Thoracic aorta (tissue), 2 donors: ENCODE measurements at regions not wholly inside any gene's neighbourhood (a gene's known extent, or its start where the extent isn't known, plus 50 kb on each side); places are given as distances from the start of the nearest gene placed in this dataset.

Experiments
- ATAC-seq: fragments of 150-250 bp; one replicate; pipeline ENCODE4 v1.8.0; 2017; ENCODE audit warnings: low read depth; ENCODE audit not compliant: insufficient number of reproducible peaks, low FRiP score
- DNase-seq: peaks from one replicate; pipeline ENCODE4 v3.0.0-alpha.2; 2020; ENCODE audit warnings: low spot score
- H3K27ac ChIP-seq, 2 donors: fragments of 200-600 bp; sonication (generic); 1 replicate in 1 of 2; 2 replicates in 1 of 2; pipeline ENCODE4 v1.5.1; 2016; ENCODE audit warnings: mild to moderate bottlenecking in 2 of 2, moderate library complexity in 2 of 2
- H3K27me3 ChIP-seq: fragments of 200-600 bp; sonication (generic); replicated peaks from 2 replicates; pipeline ENCODE4 v1.6.0; 2016; ENCODE audit warnings: mild to moderate bottlenecking; ENCODE audit not compliant: insufficient read depth
- H3K36me3 ChIP-seq: fragments of 200-600 bp; sonication (generic); one replicate; pipeline ENCODE4 v1.5.1; 2016
- H3K4me1 ChIP-seq, 2 donors: fragments of 200-600 bp; sonication (generic); 1 replicate in 1 of 2; 2 replicates in 1 of 2; pipeline versions ENCODE4 v1.5.1 to v1.6.0; 2016; ENCODE audit warnings: low read depth in 2 of 2, mild to moderate bottlenecking in 1 of 2; ENCODE audit not compliant: control insufficient read depth in 1 of 2
- H3K4me3 ChIP-seq: fragments of 200-600 bp; sonication (generic); 2 replicates; pipeline ENCODE4 v1.5.1; 2016; ENCODE audit warnings: mild to moderate bottlenecking
- H3K9me3 ChIP-seq: fragments of 200-600 bp; sonication (generic); 2 replicates; pipeline ENCODE4 v1.5.1; 2016
- CTCF ChIP-seq: fragments of 200-600 bp; sonication (generic); IDR thresholded peaks from one replicate; pipeline ENCODE4 v1.5.1; 2019; ENCODE audit warnings: antibody characterized with exemption

GRCh38 chr5:15353086-15353645 lies 146.8 kb upstream of the FBXL7 start:
- ATAC-seq (no peak), DNase-seq (no peak)
- no peak overlapping the region for H3K4me3 ChIP-seq

DNA sequence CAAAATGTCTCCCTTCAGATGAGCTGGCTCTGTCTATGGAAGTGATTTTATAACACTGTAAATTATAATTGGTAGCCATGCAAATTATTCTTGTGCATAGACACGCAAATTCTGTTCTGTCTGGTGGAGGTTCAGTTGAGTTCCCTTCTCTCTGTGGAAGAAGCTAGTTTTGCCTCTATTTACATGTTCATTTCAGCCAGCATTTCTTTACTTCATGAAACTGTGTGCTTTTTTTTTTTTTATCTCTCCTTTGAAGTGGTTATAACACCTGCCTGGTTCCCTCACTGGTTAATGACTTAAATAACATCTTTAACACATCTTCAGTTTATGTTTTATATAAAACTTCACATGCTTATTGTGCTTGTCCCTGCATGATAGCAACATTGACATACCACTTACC lies 149.4 kb upstream of the FBXL7 start:
- Histone ChIP-seq H3K9me3 (no peaks in the 10 kb centered on the region), H3K36me3 (no peaks in the 10 kb centered on the region), H3K4me1 (no peaks in the 10 kb centered on the region), H3K27ac (no peak overlapping the region), H3K4me3 (no peak overlapping the region), H3K27me3 (no peaks in the 10 kb centered on the region)
- TF ChIP-seq CTCF = no peak
- DNase-seq = no peak
- no peak for ATAC-seq

More at GRCh38 chr5:15353086-15353645, 146.8 kb upstream of the FBXL7 start:
- TF ChIP-seq CTCF = no peak
- Histone ChIP-seq H3K27me3 (no peaks in the 10 kb centered on the region), H3K4me1 (no peaks in the 10 kb centered on the region), H3K9me3 (no peaks in the 10 kb centered on the region), H3K36me3 (no peaks in the 10 kb centered on the region), H3K27ac (no peak overlapping the region)

- H3K36me3 ChIP-seq = no peaks in the 10 kb centered on the region
- no peak overlapping the region for H3K4me3 ChIP-seq
- no peaks in the 10 kb centered on the region for H3K4me1 ChIP-seq
- H3K27me3 ChIP-seq = no peaks in the 10 kb centered on the region
- no peaks in the 10 kb centered on the region for H3K9me3 ChIP-seq
- no peak for TF ChIP-seq CTCF
- no peak for ATAC-seq
- DNase-seq = no peak
- H3K27ac ChIP-seq = no peak overlapping the region
Observed at GRCh38 chr5:15346738-15347137, 153.2 kb upstream of the FBXL7 start.

DNA sequence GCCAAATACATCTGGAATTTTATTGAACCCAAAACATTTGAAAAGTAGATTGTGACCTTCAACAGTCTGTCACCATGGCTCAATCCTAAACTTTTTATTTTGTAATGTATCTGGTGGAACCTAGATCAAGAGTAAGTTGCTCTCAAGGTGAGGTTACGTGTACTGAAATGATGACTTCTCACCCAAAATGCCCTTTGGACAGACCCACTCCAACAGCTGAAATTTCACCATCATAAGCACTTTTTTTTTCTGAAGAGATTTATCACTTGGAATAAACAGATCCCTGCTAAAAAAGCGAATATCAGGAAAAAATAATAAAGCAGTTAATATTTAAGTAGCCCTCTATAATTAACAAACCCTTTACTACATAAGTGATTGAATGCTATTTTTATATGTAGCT lies 155.0 kb upstream of the FBXL7 start:
- no peak for TF ChIP-seq CTCF
- DNase-seq (no peak), ATAC-seq (no peak)
- Histone ChIP-seq H3K27ac (no peak overlapping the region), H3K36me3 (no peaks in the 10 kb centered on the region), H3K9me3 (no peaks in the 10 kb centered on the region), H3K4me3 (no peak overlapping the region), H3K4me1 (no peaks in the 10 kb centered on the region), H3K27me3 (no peaks in the 10 kb centered on the region)

DNA sequence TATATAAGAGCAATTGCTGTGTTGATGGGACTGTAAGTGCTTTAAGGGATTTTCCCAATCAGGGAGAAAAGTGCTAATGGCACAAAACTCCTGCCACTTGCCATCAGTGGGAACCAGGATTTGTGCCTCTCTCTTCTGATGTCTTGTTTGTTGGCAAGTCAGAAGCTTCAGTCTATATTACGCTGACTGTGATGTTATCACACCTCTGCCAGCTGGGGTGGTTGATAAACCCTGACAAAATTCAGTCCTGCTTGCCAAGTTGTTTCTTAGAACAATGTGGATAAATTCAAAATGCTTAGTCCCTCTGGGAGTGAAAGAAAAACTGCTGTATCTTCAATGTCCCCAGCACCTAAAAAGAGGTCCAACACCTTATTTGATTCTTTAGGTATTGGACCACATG lies 161.4 kb upstream of the FBXL7 start:
- Histone ChIP-seq H3K27me3 (no peaks in the 10 kb centered on the region), H3K27ac (no peak overlapping the region), H3K4me3 (no peak overlapping the region), H3K4me1 (no peaks in the 10 kb centered on the region), H3K36me3 (no peaks in the 10 kb centered on the region), H3K9me3 (no peaks in the 10 kb centered on the region)
- DNase-seq = no peak
- TF ChIP-seq CTCF = no peak
- no peak for ATAC-seq
